SK-N-MC (cell line): ENCODE measurements at regions not wholly inside any gene's neighbourhood (a gene's known extent, or its start where the extent isn't known, plus 50 kb on each side); places are given as distances from the start of the nearest gene placed in this dataset.

Experiments used
- DNase-seq: peaks from one replicate; pipeline ENCODE4 v3.0.0-alpha.2; 2011; ENCODE audit warnings: low read depth, low spot score
- H3K27ac ChIP-seq: fragments of 200-600 bp; sonication (generic); 2 replicates; pipeline ENCODE4 v1.5.1; 2016; ENCODE audit warnings: mixed run types
- H3K36me3 ChIP-seq: fragments of 200-600 bp; sonication (generic); 2 replicates; pipeline ENCODE4 v1.6.1; 2017; ENCODE audit warnings: antibody characterized with exemption, low read length, mixed read lengths; ENCODE audit not compliant: insufficient read depth
- H3K4me3 ChIP-seq: fragments of 200-600 bp; sonication (generic); 2 replicates; pipeline ENCODE4 v1.5.1; 2016
- H3K9ac ChIP-seq: fragments of 200-600 bp; sonication (generic); 2 replicates; pipeline ENCODE4 v1.8.0; 2017; ENCODE audit warnings: mixed run types, mixed read lengths; ENCODE audit not compliant: insufficient read length
- H3K9me3 ChIP-seq: fragments of 200-600 bp; sonication (generic); 2 replicates; pipeline ENCODE4 v1.6.1; 2017; ENCODE audit warnings: low read depth, mild to moderate bottlenecking, antibody characterized with exemption, low read length, moderate library complexity, mixed read lengths
- EZH2 ChIP-seq: fragments of 200-600 bp; sonication (generic); IDR thresholded peaks from one replicate; pipeline ENCODE4 v1.6.1; 2017; ENCODE audit warnings: antibody characterized with exemption
- FOXP2 ChIP-seq: optimal IDR thresholded peaks from 2 replicates; pipeline ENCODE3; 2011; ENCODE audit warnings: mild to moderate bottlenecking, moderate library complexity; ENCODE audit not compliant: insufficient read depth; ENCODE audit errors: extremely low read length, control extremely low read depth
- POLR2AphosphoS5 ChIP-seq: IDR thresholded peaks from 2 replicates; pipeline ENCODE4 v1.6.1; 2012; ENCODE audit warnings: mild to moderate bottlenecking, low read depth, low read length, borderline replicate concordance

GRCh38 chr3:76043746-76044145, 258.4 kb upstream of the ZNF717 start:
- H3K9me3 ChIP-seq, result no peaks in the 10 kb centered on the region
- H3K9ac ChIP-seq, result no peak overlapping the region
- TF ChIP-seq FOXP2 (no peak), EZH2 (no peak), POLR2AphosphoS5 (no peak)
- H3K27ac ChIP-seq, result no peak overlapping the region
- DNase-seq, result no peak
- H3K36me3 ChIP-seq, result no peaks in the 10 kb centered on the region
- H3K4me3 ChIP-seq, result no peak overlapping the region

- H3K36me3 ChIP-seq, result no peaks in the 10 kb centered on the region
- TF ChIP-seq FOXP2, result no peak
- no peak for TF ChIP-seq POLR2AphosphoS5
- H3K9me3 ChIP-seq, result no peaks in the 10 kb centered on the region
- H3K4me3 ChIP-seq, result no peak overlapping the region
- H3K27ac ChIP-seq, result no peak overlapping the region
- no peak for DNase-seq
- no peak overlapping the region for H3K9ac ChIP-seq
Measured at GRCh38 chr3:76044601-76045600, 259.6 kb upstream of the ZNF717 start.

GRCh38 chr3:76047368-76047767, 262.0 kb upstream of the ZNF717 start:
- TF ChIP-seq POLR2AphosphoS5 (no peak), EZH2 (no peak), FOXP2 (no peak)
- no peak for DNase-seq
- no peak overlapping the region for H3K4me3 ChIP-seq
- no peak overlapping the region for H3K9ac ChIP-seq
- no peaks in the 10 kb centered on the region for H3K9me3 ChIP-seq
- H3K27ac ChIP-seq, result no peak overlapping the region
- no peaks in the 10 kb centered on the region for H3K36me3 ChIP-seq

GRCh38 chr3:76049776-76050175, 264.4 kb upstream of the ZNF717 start:
- Histone ChIP-seq H3K9ac (no peak overlapping the region), H3K4me3 (no peak overlapping the region), H3K9me3 (no peaks in the 10 kb centered on the region), H3K27ac (no peak overlapping the region), H3K36me3 (no peaks in the 10 kb centered on the region)
- no peak for DNase-seq
- TF ChIP-seq EZH2 (no peak), FOXP2 (no peak), POLR2AphosphoS5 (no peak)

- DNase-seq, result no peak
- TF ChIP-seq POLR2AphosphoS5, result no peak
- no peak for TF ChIP-seq EZH2
- TF ChIP-seq FOXP2, result no peak
- Histone ChIP-seq H3K36me3 (no peaks in the 10 kb centered on the region), H3K9me3 (no peaks in the 10 kb centered on the region), H3K9ac (no peak overlapping the region), H3K4me3 (no peak overlapping the region), H3K27ac (no peak overlapping the region)
Measured at GRCh38 chr3:76051145-76051544, 265.8 kb upstream of the ZNF717 start.

GRCh38 chr3:76054404-76054803, 269.1 kb upstream of the ZNF717 start:
- no peak overlapping the region for H3K9ac ChIP-seq
- no peak for DNase-seq
- no peak overlapping the region for H3K27ac ChIP-seq
- no peak overlapping the region for H3K4me3 ChIP-seq
- no peaks in the 10 kb centered on the region for H3K36me3 ChIP-seq
- no peaks in the 10 kb centered on the region for H3K9me3 ChIP-seq
- no peak for TF ChIP-seq EZH2
- no peak for TF ChIP-seq FOXP2
- TF ChIP-seq POLR2AphosphoS5, result no peak

- no peak overlapping the region for H3K27ac ChIP-seq
- no peaks in the 10 kb centered on the region for H3K9me3 ChIP-seq
- no peak overlapping the region for H3K4me3 ChIP-seq
- DNase-seq, result no peak
- no peak overlapping the region for H3K9ac ChIP-seq
- TF ChIP-seq EZH2 (no peak), FOXP2 (no peak), POLR2AphosphoS5 (no peak)
- H3K36me3 ChIP-seq, result no peaks in the 10 kb centered on the region
Measured at GRCh38 chr3:76061654-76062053, 276.3 kb upstream of the ZNF717 start.

- H3K27ac ChIP-seq, result no peak overlapping the region
- TF ChIP-seq EZH2, result no peak
- no peak for TF ChIP-seq FOXP2
- TF ChIP-seq POLR2AphosphoS5, result no peak
- DNase-seq, result no peak
- H3K4me3 ChIP-seq, result no peak overlapping the region
- H3K9me3 ChIP-seq, result no peaks in the 10 kb centered on the region
- no peak overlapping the region for H3K9ac ChIP-seq
- H3K36me3 ChIP-seq, result no peaks in the 10 kb centered on the region
Measured at GRCh38 chr3:76063019-76063418, 277.7 kb upstream of the ZNF717 start.
